BE2C (cell line): ENCODE measurements at regions not wholly inside any gene's neighbourhood (a gene's known extent, or its start where the extent isn't known, plus 50 kb on each side); places are given as distances from the start of the nearest gene placed in this dataset.

Experiments
- DNase-seq: peaks from one replicate; pipeline ENCODE4 v3.0.0-alpha.2; 2020
- H3K27me3 ChIP-seq: fragments of 250-450 bp; sonication (Bioruptor Pico); 2 replicates; pipeline ENCODE4 v1.5.1; 2020; ENCODE audit warnings: mild to moderate bottlenecking
- H3K36me3 ChIP-seq: fragments of 250-450 bp; sonication (Bioruptor Pico); 2 replicates; pipeline ENCODE4 v1.5.1; 2020; ENCODE audit warnings: mild to moderate bottlenecking
- H3K4me1 ChIP-seq: fragments of 250-450 bp; sonication (Bioruptor Pico); 2 replicates; pipeline ENCODE4 v1.5.1; 2020
- H3K4me3 ChIP-seq: 2 replicates; pipeline ENCODE4 v1.5.1; 2011; ENCODE audit warnings: low read depth, low read length
- H3K9me3 ChIP-seq: fragments of 250-450 bp; sonication (Bioruptor Pico); 2 replicates; pipeline ENCODE4 v1.5.1; 2020
- CTCF ChIP-seq: IDR thresholded peaks from 2 replicates; pipeline ENCODE4 v1.5.1; 2012; ENCODE audit warnings: mild to moderate bottlenecking, low read depth, low read length

- H3K4me1 ChIP-seq = peaks cover 9% of the 10 kb centered on the region; the same call in 1 of the 2 replicates
- H3K9me3 ChIP-seq = no peaks in the 10 kb centered on the region
- DNase-seq = no peak
- no peaks in the 10 kb centered on the region for H3K36me3 ChIP-seq
- no peak for TF ChIP-seq CTCF
- no peaks in the 10 kb centered on the region for H3K27me3 ChIP-seq
- H3K4me3 ChIP-seq = no peak overlapping the region
Observed at GRCh38 chr3:104738271-104738670, 628.4 kb upstream of the ALCAM start.

- Histone ChIP-seq H3K27me3 (no peaks in the 10 kb centered on the region), H3K36me3 (no peaks in the 10 kb centered on the region), H3K9me3 (no peaks in the 10 kb centered on the region), H3K4me3 (no peak overlapping the region), H3K4me1 (peaks cover 1% of the 10 kb centered on the region; the same call in 1 of the 2 replicates)
- no peak for DNase-seq
- no peak for TF ChIP-seq CTCF
Observed at GRCh38 chr3:104740874-104741379, 625.8 kb upstream of the ALCAM start.

GRCh38 chr3:104742044-104742443 is 624.7 kb upstream of the ALCAM start:
- DNase-seq = no peak
- Histone ChIP-seq H3K4me1 (no peaks in the 10 kb centered on the region), H3K36me3 (no peaks in the 10 kb centered on the region), H3K4me3 (no peak overlapping the region), H3K9me3 (no peaks in the 10 kb centered on the region), H3K27me3 (no peaks in the 10 kb centered on the region)
- TF ChIP-seq CTCF = no peak

- TF ChIP-seq CTCF = no peak
- Histone ChIP-seq H3K4me1 (no peaks in the 10 kb centered on the region), H3K36me3 (no peaks in the 10 kb centered on the region), H3K4me3 (no peak overlapping the region), H3K9me3 (no peaks in the 10 kb centered on the region), H3K27me3 (no peaks in the 10 kb centered on the region)
- no peak for DNase-seq
Observed at GRCh38 chr3:104745313-104745712, 621.4 kb upstream of the ALCAM start.

GRCh38 chr3:104746056-104746455 is 620.7 kb upstream of the ALCAM start:
- Histone ChIP-seq H3K36me3 (no peaks in the 10 kb centered on the region), H3K4me3 (no peak overlapping the region), H3K9me3 (no peaks in the 10 kb centered on the region), H3K4me1 (no peaks in the 10 kb centered on the region), H3K27me3 (no peaks in the 10 kb centered on the region)
- DNase-seq = no peak
- TF ChIP-seq CTCF = no peak

- Histone ChIP-seq H3K4me1 (no peaks in the 10 kb centered on the region), H3K4me3 (no peak overlapping the region), H3K27me3 (no peaks in the 10 kb centered on the region), H3K36me3 (no peaks in the 10 kb centered on the region), H3K9me3 (no peaks in the 10 kb centered on the region)
- no peak for TF ChIP-seq CTCF
- no peak for DNase-seq
Observed at GRCh38 chr3:104750581-104750980, 616.1 kb upstream of the ALCAM start.
